HG03565 (cell line): ENCODE measurements at regions not wholly inside any gene's neighbourhood (a gene's known extent, or its start where the extent isn't known, plus 50 kb on each side); places are given as distances from the start of the nearest gene placed in this dataset.

Experiments used
- ATAC-seq: cut with Tn5 transposase; IDR thresholded peaks from one replicate; pipeline ENCODE4 v1.9.1; 2021; ENCODE audit warnings: mild to moderate bottlenecking, moderate library complexity; ENCODE audit not compliant: unreplicated experiment

DNA sequence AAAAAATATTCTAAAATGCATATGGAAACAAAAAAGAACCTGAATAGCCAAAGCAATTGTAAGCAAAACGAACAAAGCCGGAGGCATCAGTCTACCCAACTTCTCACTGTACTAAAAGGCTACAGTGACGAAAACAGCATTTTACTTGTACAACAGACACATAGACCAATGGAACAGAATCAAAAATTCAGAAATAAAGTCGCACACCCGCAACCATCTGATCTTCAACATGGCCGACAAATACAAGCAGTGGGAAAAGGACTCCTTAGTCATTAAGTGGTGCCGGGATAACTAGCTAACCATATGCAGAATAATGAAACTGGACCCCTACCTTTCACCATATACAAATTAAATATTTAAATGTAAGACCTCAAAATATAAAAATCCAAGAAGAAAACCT, 203.9 kb upstream of the PPFIA2 start:
- ATAC-seq = no peak

DNA sequence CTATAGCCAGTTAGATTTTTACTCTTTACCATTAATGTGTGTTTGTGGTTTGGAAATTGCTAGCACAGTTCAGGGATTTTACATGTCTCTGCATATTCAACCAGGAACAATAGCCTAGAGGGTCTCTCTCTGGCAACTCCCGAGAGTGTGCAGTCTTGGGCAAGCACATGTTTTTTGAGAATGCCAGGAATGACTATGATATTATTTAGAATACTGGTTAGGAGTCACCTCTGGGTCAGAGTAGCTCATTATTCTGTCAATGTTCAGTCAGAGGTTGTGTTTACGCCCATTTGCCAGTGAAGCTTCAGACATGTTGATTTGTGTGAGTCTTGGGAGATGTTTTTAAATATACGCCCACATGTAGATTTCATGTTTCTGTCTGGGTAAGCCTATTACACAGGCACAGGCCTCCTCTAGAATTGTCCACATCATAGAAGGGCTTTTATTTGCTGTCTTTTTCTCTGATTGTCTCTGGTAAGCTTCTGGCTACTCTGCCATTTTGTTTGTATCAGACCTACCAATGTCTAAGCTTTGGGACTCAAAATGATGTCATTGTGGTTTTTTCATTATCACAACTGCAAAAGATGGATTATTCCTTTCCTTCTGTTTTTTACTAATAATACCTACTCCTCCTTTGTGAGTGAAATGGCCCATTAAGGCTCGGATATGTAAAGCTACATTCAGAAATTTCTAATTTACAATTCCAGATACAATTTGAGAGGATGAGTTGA, 203.1 kb upstream of the PPFIA2 start:
- ATAC-seq = no peak

DNA sequence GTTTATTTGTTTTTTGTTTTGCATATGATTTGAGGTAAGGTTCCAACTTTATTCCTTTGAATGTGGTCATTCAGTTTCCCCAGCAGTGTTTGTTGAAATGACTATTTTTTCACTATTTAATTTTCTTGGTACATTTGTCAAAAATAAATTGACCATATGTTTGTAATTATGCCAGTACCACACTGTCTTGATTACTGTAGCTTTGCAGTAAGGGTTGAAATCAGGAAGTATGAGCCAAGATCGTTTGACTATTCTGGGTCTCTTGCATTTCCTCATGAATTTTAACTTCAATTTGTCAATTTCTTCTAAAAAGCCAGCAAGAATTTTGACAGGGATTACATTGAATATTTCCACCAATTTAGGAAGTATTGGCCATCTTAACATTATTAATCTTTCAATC, 199.3 kb upstream of the PPFIA2 start:
- no peak for ATAC-seq

DNA sequence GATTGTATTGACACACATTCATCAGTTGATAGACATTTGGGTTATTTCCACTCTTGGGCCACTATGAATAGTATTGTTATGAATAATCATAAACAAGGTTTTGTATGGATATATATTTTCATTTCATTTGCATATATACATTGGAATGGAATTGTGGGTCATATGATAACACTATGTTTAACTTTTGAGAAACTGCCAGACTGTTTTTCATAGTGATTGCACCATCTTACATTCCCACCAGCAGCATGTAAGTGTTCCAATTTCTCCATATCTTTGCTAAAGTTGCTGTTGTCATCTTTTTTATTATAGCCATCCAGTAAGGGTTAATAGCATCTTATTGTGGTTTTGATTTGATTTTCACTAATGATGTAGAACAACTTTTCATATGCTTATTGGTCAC, 198.5 kb upstream of the PPFIA2 start:
- no peak for ATAC-seq

DNA sequence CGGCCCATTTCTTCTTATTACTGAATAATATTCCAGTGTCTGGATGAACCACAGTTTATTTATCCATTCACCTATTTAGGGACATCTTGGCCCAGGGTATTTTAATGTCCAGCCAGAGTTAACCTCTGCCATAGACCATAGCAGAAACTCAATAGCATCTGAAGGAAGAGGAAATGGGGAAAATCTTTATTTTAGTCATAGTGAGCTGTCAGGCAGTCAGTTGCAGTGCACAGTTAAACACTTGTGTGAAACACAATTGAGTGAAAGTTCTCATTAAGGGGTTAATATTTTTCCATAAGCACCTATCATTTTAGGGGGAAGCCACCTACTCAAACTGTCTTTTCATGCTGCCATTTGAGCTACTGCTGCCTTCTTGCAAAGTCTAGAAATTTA, 197.3 kb upstream of the PPFIA2 start:
- ATAC-seq = no peak

DNA sequence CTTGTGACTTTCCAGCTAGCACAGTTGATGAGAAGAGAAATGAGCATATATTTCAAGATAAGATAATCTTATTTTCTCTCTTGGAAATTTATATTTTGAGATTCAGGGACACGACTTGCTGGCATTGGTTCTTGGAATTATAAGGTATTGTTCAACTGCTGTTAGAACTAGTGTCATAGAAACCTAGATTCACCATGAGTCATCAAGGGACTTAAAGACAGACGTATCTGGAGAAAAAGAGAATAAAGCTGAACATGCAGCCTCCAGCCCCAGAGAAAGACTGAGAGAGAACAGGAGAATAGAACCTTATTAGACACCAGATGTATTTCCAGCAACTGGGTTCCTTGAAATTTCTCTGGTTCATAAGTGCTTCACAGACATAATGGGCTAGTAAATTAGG, 194.4 kb upstream of the PPFIA2 start:
- no peak for ATAC-seq

DNA sequence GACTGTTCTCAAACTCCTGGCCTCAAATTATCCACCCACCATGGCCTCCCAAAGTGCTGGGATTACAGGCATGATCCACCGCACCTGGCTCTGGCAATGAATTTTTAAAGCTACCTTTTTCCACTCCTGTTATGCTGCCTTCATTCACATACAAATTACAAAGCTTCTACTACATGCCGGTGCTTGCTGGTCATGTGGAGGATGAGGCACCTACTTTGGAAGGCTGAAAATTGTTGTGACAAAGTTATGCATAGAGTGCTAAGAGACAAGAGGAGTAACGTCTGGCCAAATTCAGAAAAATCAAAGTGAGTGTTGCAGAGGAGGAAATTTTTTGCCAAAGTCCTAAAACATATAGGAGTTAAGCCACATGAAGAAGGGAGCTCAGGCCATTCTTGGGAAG, 191.7 kb upstream of the PPFIA2 start:
- no peak for ATAC-seq

DNA sequence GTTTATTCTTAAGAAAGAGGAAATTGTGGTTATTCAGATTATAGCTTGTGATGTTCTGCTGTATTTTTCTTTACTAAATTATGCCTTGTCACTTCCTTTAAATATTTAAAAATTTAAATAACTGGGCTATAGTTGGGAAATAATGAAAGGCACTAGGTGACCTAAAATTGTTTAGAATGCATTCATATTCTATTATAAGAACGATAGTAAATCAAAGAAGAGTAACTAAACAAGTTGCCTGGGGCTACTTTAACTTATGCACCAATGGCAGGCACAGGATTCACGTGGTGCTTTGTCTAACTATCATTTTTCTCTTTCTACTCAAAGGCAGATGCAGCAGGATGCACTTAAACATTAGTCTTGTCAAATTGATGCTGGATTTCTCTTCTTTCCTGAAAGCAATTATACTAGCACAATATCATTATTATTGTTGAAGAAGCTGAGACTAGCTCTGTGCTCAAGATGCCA, 190.7 kb upstream of the PPFIA2 start:
- no peak for ATAC-seq

DNA sequence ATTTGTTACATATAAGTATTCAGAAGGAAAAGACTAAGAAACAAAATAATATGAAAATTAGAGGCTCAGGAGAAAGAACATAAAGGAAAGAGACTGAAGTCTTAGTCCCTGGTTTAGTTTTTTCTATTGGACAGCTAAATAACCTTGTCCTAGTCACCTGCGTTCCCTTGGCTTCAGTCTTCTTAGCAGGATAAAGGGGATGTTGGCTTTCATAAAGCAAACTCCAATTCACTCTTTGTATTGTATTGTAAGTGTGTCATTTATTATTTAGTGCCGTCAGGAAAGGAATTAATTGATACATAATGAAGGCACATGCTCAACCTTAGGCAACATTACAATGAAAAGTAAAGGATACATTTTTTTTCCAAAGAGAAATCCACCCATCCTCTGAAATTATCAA, 190.3 kb upstream of the PPFIA2 start:
- ATAC-seq = no peak

DNA sequence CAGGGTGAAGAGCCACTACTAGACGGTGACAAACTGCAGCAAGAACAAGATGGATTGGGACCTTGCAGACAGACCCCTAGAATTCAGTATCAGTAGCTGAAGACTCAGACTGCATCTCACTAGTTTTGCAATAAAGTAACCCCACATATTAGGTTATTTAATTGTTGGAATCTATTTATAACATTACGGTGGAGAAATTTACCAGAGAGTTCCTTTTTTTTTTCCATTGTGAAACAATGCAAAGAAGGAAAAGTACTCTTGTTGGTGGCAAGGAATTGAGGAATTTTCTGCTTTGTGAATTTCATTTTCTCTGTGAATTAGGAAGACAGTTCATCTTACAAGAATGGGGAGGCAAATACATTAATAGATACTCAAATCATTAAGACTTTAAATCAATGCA, 185.7 kb upstream of the PPFIA2 start:
- ATAC-seq = no peak

DNA sequence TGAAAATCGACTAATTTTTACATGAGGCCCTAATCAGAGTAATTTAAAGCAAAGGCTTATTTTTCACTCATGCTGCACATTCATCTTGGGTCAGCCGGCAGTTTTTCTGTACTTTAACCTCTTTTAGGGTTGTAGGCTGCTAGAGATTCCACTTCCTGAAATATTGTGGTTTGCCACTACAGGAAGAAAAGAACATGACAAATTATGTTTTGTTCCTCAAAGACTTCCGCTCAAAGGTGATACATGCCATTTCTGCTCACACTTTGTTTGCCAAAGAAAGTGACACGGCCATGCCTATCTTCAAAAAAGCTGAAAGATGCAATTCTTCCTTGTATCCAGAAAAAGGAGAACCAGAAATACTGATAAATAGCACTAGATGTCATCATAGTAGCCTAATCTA, 183.4 kb upstream of the PPFIA2 start:
- no peak for ATAC-seq

DNA sequence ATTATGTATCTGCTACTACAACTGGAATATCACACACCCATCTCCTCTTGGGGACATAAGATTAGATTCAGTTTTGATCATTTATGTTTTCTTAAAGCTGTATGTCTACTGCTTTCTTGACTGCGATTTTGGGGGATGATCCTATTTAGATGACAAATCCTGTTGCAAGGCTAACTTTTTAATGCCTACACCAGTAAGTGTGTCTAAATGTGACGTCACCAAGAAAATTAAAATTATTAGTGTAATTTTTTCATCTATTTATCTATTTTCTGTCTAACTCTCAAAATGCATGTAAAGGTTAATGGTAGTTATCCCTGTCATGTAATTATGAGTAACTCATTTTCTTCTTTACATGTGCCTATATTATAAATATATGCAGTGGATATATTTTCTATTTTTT, 170.9 kb upstream of the PPFIA2 start:
- no peak for ATAC-seq

DNA sequence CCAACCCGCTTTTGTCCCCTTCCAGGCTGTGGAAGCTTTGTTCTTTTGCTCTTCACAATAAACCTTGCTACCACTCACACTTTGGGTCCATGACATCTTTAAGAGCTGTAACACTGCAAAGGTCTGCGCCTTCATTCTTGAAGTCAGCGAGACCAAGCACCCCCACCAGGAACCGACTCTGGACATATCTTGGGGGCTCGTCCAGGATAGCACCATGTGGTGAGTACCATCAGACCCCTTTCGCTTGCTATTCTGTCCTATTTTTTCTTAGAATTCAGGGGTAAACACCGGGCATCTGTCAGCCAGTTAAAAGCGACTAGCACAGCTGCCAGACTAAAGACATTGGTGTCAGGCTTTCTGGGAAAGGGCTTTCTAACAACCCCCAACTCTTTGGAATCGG, 137.6 kb upstream of the PPFIA2 start:
- no peak for ATAC-seq

DNA sequence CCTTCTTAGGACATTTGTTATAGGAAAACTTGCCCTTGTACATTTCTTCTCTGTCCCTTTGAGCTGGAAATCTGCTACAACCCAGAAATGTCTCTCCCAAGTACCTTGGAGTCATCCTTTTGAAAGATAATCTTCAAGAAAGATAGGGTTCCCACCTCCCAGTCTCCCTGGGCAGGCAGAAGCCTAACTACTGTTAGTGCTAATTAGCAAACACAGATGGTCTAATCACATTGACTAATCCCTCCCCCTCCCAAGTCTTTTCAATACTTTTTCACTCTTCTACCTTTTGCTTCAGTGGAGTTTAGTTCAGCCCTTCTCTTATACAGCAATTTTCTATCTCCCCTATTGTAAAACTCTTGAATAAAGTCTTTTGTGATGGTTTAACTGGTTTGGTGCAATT, 129.8 kb upstream of the PPFIA2 start:
- ATAC-seq = no peak

DNA sequence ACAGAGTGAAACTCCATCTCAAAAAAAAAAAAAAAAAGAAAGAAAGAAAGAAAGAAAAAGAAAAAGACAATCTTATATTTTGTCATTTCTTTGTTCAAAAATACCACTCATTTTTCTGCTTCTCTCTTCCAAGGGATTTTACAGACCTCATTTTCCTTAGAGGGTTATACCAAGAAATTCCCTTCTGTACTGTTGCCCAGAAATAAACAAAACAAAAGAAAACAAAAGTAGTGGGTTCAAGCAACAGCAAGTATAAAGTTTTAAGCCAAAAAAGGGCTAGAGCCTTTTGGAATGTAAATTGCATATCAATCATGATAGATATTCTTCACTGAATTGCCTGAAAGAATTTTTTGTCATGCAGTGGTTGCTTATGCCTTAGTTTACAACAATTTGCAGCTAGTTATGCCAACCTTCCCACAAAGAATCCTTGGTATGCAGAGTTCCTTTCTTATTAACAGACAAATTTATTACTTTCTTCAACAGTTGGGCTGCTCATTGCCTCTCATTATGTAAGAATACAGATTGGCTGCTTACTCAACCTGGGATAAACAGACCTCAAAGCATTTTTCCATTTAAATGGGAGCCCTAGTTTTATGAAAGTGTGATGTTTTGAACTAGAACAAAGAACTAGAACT, 129.1 kb upstream of the PPFIA2 start:
- no peak for ATAC-seq

DNA sequence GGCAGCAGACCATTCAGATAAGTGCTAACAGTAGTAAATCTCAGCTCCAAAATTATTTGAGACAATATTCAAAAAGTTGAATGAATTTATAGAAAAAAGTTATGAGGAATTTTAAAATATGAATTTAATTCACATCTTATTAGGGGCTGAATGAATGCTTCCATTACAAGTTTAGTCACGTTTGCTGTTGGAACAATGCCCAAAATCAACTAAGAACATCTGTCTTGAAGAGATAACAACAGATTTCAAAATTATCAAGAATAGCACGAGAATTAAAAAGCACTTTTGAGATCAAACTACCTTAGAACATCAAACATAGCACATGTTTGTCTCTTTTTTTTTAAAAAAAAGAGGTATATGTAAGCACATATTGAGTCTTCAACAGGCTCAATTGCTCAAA, 115.4 kb upstream of the PPFIA2 start:
- no peak for ATAC-seq

DNA sequence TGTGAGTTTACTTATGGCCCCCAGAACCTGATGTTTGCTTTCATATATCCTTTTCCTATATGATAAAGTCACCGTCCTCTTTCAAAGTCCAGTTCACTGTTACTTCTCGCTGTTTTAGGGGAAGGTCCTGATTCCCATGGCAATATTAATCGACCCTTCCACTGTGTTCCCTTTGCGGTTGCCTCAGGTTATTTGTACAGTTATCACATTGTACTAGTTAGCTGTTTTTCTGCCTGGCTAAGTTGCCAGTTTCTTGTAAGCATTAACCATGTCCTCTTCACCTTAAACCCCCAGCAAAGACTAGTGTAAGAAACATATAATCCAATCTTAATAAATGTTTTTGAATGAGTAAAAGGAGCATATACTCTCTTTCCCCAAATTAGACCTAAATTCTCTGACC, 115.0 kb upstream of the PPFIA2 start:
- ATAC-seq = no peak

DNA sequence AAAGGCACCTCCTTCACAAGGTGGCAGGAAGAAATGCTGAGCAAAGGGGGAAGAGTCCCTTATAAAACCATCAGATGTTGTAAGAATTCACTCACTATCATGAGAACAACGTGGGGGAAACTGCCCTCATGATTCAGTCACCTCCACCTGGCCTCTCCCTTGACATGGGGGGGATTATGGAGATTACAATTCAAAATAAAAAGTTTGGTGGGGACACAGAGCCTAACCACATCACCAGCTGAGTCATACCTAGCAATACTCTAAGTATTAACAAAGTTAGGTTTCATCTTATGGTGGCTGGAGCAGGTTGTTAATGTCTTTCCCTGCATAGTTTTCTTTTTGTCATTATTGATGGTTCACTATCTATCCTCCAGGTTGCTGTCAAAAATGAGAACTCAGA, 113.2 kb upstream of the PPFIA2 start:
- ATAC-seq = no peak

DNA sequence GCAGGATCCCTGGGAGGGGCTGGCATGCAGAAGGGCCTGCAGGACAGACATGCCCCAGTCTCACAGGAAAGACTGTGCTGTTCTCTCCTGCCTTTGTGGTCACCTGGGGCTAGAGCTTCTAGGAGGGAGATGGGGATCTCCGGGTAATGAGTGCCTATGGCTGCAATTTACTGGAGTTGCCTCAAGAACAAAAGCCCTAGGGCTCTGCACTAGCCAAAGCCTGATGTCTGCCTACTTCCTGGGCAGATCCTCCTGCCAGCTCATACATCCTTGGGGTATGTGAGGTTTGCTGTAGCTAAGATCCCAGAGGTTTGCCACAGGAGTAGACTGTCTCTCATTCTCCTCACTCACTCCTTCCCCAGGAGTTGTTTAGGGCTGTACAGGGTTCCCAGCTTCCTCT, 106.9 kb upstream of the PPFIA2 start:
- ATAC-seq = no peak

DNA sequence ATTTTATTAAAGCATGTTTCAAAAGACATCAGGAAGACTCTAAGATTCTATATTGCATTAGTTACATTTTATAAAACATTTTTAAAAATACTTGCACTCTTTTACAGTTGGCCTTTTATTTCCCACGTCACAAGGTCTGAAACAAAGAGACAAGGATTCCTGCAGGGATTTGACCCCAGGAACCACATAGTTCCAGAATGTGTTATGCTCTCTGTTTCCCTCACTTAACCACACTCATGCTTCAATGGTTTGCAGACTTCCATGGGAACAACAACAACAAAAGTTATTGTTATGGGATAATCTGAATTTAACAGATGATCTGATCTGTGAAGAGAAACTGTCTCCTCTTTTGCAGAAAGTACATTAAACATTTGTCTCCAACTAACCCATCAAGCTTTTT, 104.3 kb upstream of the PPFIA2 start:
- ATAC-seq = no peak

DNA sequence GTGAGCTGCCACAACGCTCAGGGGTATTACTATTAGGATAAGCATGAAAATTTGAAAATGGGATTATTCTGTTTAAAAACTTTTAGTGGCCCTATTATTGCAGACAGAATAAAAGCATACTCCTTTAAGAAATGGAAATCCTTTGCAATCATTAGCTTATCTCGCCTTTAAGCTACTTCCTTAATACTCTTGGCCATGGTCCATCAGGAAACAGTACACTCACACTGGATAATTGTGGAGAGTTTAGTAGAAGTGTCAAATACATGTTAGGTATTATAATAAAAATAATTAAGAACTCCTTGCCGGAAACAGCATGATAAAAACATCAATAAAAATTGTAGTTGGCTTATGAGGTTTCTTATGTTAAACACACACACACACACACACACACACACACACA, 100.4 kb upstream of the PPFIA2 start:
- no peak for ATAC-seq

DNA sequence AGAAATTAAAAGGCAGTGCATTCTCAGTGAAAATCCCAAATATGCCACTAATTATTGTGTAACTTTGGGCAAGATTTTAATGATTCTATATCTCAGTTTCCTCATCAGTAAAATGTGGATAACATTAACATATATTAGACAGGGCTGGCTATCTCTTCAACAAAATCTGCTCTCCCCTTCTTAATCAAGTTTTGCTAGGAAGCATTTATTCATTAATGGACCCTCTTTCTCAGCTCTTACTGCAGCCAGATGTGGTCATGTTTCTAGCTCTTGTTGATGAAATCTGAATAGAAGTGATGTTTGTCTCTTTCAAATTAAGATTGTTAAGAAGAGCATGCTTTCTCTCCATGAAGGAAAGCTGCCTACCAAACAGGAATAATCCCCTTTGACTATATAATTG, 84.4 kb upstream of the PPFIA2 start:
- ATAC-seq = no peak

DNA sequence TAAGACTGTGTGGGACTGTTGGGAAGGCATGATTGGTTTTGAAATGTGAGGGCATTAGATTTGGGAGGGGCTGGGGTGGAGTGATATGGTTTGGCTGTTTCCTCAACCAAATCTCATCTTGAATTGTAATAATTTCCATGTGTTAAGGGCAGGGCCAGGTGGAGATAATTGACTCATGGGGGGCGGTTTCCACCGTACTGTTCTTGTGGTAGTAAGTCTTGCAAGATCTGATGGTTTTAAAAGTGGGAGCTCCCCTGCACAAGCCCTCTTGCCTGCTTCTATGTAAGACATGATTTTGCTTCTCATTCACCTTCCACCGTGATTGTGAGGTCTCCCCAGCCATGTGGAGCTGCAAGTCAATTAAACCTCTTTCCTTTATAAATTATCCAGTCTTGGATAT, 76.6 kb upstream of the PPFIA2 start:
- ATAC-seq = no peak
